ENCODE measurements at regions not wholly inside any gene's neighbourhood (a gene's known extent, or its start where the extent isn't known, plus 50 kb on each side); places are given as distances from the start of the nearest gene placed in this dataset.
A peak's percentile ranks its signal among the peaks of the same experiment; 100 is the strongest.

- H3K27ac Mint-ChIP-seq = no peak overlapping the region
- H3K9me3 Mint-ChIP-seq = no peaks in the 10 kb centered on the region
- no peak for DNase-seq
- no peaks in the 10 kb centered on the region for H3K36me3 Mint-ChIP-seq (ENCODE audit: low read depth)
- ChIA-PET POLR2A (no interaction called here), CTCF (no interaction called here)
- peaks cover 27% of the 10 kb centered on the region for H3K27me3 Mint-ChIP-seq
- H3K4me3 Mint-ChIP-seq = no peak overlapping the region
- peaks cover 6% of the 10 kb centered on the region for H3K4me1 Mint-ChIP-seq
Measured at GRCh38 chr13:31081316-31081715, 80.4 kb downstream of the HSPH1 start.

- ChIA-PET CTCF (interaction anchor here (1.2 to 3.0 kb wide), 3 partner anchors 11 to 95 kb away, joined by 4 to 11 read pairs (median 4); no protein-coding TSS in a partner anchor), POLR2A (interaction anchor here (0.9 to 1.3 kb wide), 2 partner anchors 15 to 29 kb away, joined by 3 to 4 read pairs; no protein-coding TSS in a partner anchor)
- H3K4me1 Mint-ChIP-seq = peaks cover 10% of the 10 kb centered on the region
- no peaks in the 10 kb centered on the region for H3K9me3 Mint-ChIP-seq
- H3K4me3 Mint-ChIP-seq = no peak overlapping the region
- H3K27ac Mint-ChIP-seq = peak overlapping the region; percentile 50
- H3K27me3 Mint-ChIP-seq = peaks cover 2% of the 10 kb centered on the region
- DNase-seq = no peak
- H3K36me3 Mint-ChIP-seq (ENCODE audit: low read depth) = no peaks in the 10 kb centered on the region
Measured at GRCh38 chr13:31074756-31075155, 86.9 kb downstream of the HSPH1 start.

GRCh38 chr13:31073859-31074718 lies 87.6 kb downstream of the HSPH1 start:
- Mint-ChIP-seq H3K4me3 (no peak overlapping the region), H3K27me3 (peaks cover 2% of the 10 kb centered on the region), H3K27ac (peak overlapping the region; percentile 50), H3K36me3 (ENCODE audit: low read depth) (no peaks in the 10 kb centered on the region), H3K4me1 (peaks cover 10% of the 10 kb centered on the region), H3K9me3 (no peaks in the 10 kb centered on the region)
- peak; percentile 38 for DNase-seq
- CTCF ChIA-PET = interaction anchor here (1.1 to 3.0 kb wide), 4 partner anchors 11 to 95 kb away, joined by 3 to 11 read pairs (median 4); no protein-coding TSS in a partner anchor
- POLR2A ChIA-PET = interaction anchor here (0.9 to 1.3 kb wide), 2 partner anchors 14 to 28 kb away, joined by 3 to 4 read pairs; no protein-coding TSS in a partner anchor

- POLR2A ChIA-PET = no interaction called here
- Mint-ChIP-seq H3K27ac (no peak overlapping the region), H3K9me3 (no peaks in the 10 kb centered on the region), H3K27me3 (peaks cover 3% of the 10 kb centered on the region), H3K36me3 (ENCODE audit: low read depth) (no peaks in the 10 kb centered on the region), H3K4me1 (peaks cover 16% of the 10 kb centered on the region), H3K4me3 (no peak overlapping the region)
- no peak for DNase-seq
- CTCF ChIA-PET = no interaction called here
Measured at GRCh38 chr13:31072041-31072440, 89.7 kb downstream of the HSPH1 start.

- Mint-ChIP-seq H3K36me3 (ENCODE audit: low read depth) (no peaks in the 10 kb centered on the region), H3K27me3 (peaks cover 9% of the 10 kb centered on the region), H3K27ac (no peak overlapping the region), H3K9me3 (no peaks in the 10 kb centered on the region), H3K4me1 (peaks cover 7% of the 10 kb centered on the region), H3K4me3 (no peak overlapping the region)
- ChIA-PET CTCF (interaction anchor here (1.3 kb wide), 1 partner anchor 25 kb away, joined by 4 read pairs; no protein-coding TSS in a partner anchor), POLR2A (interaction anchor here (0.9 kb wide), 1 partner anchor 24 kb away, joined by 3 read pairs; no protein-coding TSS in a partner anchor)
- no peak for DNase-seq
Measured at GRCh38 chr13:31069808-31070534, 91.7 kb downstream of the HSPH1 start.

- ChIA-PET POLR2A (interaction anchor here (0.6 to 1.3 kb wide), 2 partner anchors 22 to 27 kb away, joined by 3 read pairs; no protein-coding TSS in a partner anchor), CTCF (no interaction called here)
- no peak for DNase-seq
- Mint-ChIP-seq H3K27ac (no peak overlapping the region), H3K4me3 (no peak overlapping the region), H3K27me3 (peaks cover 9% of the 10 kb centered on the region), H3K4me1 (peaks cover 22% of the 10 kb centered on the region), H3K9me3 (peaks cover 2% of the 10 kb centered on the region), H3K36me3 (ENCODE audit: low read depth) (peaks cover 2% of the 10 kb centered on the region)
Measured at GRCh38 chr13:31068119-31068423, 93.6 kb downstream of the HSPH1 start.

GRCh38 chr13:31067416-31068118 lies 94.1 kb downstream of the HSPH1 start:
- no peak overlapping the region for H3K27ac Mint-ChIP-seq
- H3K36me3 Mint-ChIP-seq (ENCODE audit: low read depth) = peaks cover 2% of the 10 kb centered on the region
- peaks cover 22% of the 10 kb centered on the region for H3K4me1 Mint-ChIP-seq
- H3K9me3 Mint-ChIP-seq = peaks cover 2% of the 10 kb centered on the region
- ChIA-PET CTCF (interaction anchor here (1.0 kb wide), 1 partner anchor 23 kb away, joined by 3 read pairs; no protein-coding TSS in a partner anchor), POLR2A (interaction anchor here (1.3 kb wide), 1 partner anchor 22 kb away, joined by 3 read pairs; no protein-coding TSS in a partner anchor)
- no peak for DNase-seq
- H3K27me3 Mint-ChIP-seq = peaks cover 9% of the 10 kb centered on the region
- H3K4me3 Mint-ChIP-seq = no peak overlapping the region

GRCh38 chr13:31064636-31065035 lies 97.1 kb downstream of the HSPH1 start:
- peaks cover 25% of the 10 kb centered on the region for H3K4me1 Mint-ChIP-seq
- no peak for DNase-seq
- H3K27me3 Mint-ChIP-seq = peaks cover 14% of the 10 kb centered on the region
- no peak overlapping the region for H3K4me3 Mint-ChIP-seq
- no peak overlapping the region for H3K27ac Mint-ChIP-seq
- H3K36me3 Mint-ChIP-seq (ENCODE audit: low read depth) = peaks cover 2% of the 10 kb centered on the region
- peaks cover 2% of the 10 kb centered on the region for H3K9me3 Mint-ChIP-seq
- ChIA-PET POLR2A (no interaction called here), CTCF (interaction anchor here (1.4 to 1.5 kb wide), 2 partner anchors 14 to 20 kb away, joined by 3 to 7 read pairs; no protein-coding TSS in a partner anchor)

GRCh38 chr13:31063772-31064171 lies 97.9 kb downstream of the HSPH1 start:
- peak overlapping the region; percentile 59 for H3K27ac Mint-ChIP-seq
- peaks cover 2% of the 10 kb centered on the region for H3K36me3 Mint-ChIP-seq (ENCODE audit: low read depth)
- no peak overlapping the region for H3K4me3 Mint-ChIP-seq
- peaks cover 25% of the 10 kb centered on the region for H3K4me1 Mint-ChIP-seq
- CTCF ChIA-PET = interaction anchor here (1.0 to 1.5 kb wide), 3 partner anchors 10 to 19 kb away, joined by 3 to 4 read pairs (median 3); no protein-coding TSS in a partner anchor
- H3K9me3 Mint-ChIP-seq = peaks cover 2% of the 10 kb centered on the region
- POLR2A ChIA-PET = interaction anchor here (0.9 to 1.1 kb wide), 2 partner anchors 16 to 18 kb away, joined by 3 to 4 read pairs; no protein-coding TSS in a partner anchor
- DNase-seq = no peak
- peaks cover 14% of the 10 kb centered on the region for H3K27me3 Mint-ChIP-seq

- H3K27me3 Mint-ChIP-seq = peaks cover 7% of the 10 kb centered on the region
- H3K27ac Mint-ChIP-seq = no peak overlapping the region
- peaks cover 2% of the 10 kb centered on the region for H3K36me3 Mint-ChIP-seq (ENCODE audit: low read depth)
- H3K4me1 Mint-ChIP-seq = peaks cover 18% of the 10 kb centered on the region
- H3K9me3 Mint-ChIP-seq = peaks cover 2% of the 10 kb centered on the region
- ChIA-PET POLR2A (interaction anchor here (1.0 kb wide), 1 partner anchor 14 kb away, joined by 3 read pairs; no protein-coding TSS in a partner anchor), CTCF (interaction anchor here (1.3 kb wide), 1 partner anchor 16 kb away, joined by 5 read pairs; no protein-coding TSS in a partner anchor)
- H3K4me3 Mint-ChIP-seq = no peak overlapping the region
- no peak for DNase-seq
Measured at GRCh38 chr13:31060655-31061054, 101.0 kb downstream of the HSPH1 start.

GRCh38 chr13:31060220-31060619 lies 101.5 kb downstream of the HSPH1 start:
- H3K4me1 Mint-ChIP-seq = peaks cover 18% of the 10 kb centered on the region
- ChIA-PET POLR2A (interaction anchor here (1.0 kb wide), 1 partner anchor 14 kb away, joined by 3 read pairs; no protein-coding TSS in a partner anchor), CTCF (interaction anchor here (1.3 kb wide), 1 partner anchor 16 kb away, joined by 5 read pairs; no protein-coding TSS in a partner anchor)
- no peak for DNase-seq
- peaks cover 2% of the 10 kb centered on the region for H3K9me3 Mint-ChIP-seq
- H3K27ac Mint-ChIP-seq = no peak overlapping the region
- H3K4me3 Mint-ChIP-seq = no peak overlapping the region
- peaks cover 4% of the 10 kb centered on the region for H3K27me3 Mint-ChIP-seq
- H3K36me3 Mint-ChIP-seq (ENCODE audit: low read depth) = peaks cover 2% of the 10 kb centered on the region

GRCh38 chr13:31057403-31058033 lies 104.2 kb downstream of the HSPH1 start:
- ChIA-PET POLR2A (interaction anchor here (1.8 to 2.3 kb wide), 2 partner anchors 11 to 13 kb away, joined by 9 read pairs; no protein-coding TSS in a partner anchor), CTCF (interaction anchor here (1.1 to 4.4 kb wide), 2 partner anchors 12 to 28 kb away, joined by 4 to 29 read pairs; no protein-coding TSS in a partner anchor)
- Mint-ChIP-seq H3K4me3 (no peak overlapping the region), H3K4me1 (peaks cover 3% of the 10 kb centered on the region), H3K27ac (no peak overlapping the region), H3K36me3 (ENCODE audit: low read depth) (no peaks in the 10 kb centered on the region), H3K9me3 (no peaks in the 10 kb centered on the region), H3K27me3 (peaks cover 4% of the 10 kb centered on the region)
- no peak for DNase-seq
